ENCODE measurements at regions not wholly inside any gene's neighbourhood (a gene's known extent, or its start where the extent isn't known, plus 50 kb on each side); places are given as distances from the start of the nearest gene placed in this dataset.

DNA sequence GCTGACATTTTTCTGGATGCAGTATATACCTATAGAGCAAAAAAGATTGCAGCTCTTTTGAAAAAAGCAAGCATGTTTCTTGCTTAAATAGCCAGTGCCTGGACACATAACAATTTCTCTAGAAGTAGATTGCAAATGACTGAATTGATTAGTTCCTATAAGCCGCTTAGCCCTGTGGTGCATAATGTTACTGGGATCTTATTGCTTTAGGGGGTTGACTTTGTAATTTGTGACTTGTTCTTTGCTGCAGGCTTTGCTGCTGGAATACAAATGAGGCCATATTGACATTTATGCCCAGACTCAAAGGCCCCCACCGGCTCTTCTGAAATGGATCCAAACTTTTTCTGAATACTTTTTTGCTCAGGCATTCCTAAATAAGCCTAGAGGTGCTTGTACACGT is 182.6 kb downstream of the SH3BP4 start (continued):
- TF ChIP-seq BCL11A (IDR thresholded peaks at IDR 0.05; ENCODE audit: low read depth in 2 of 2, low read length in 2 of 2) (no peak), POLR2A (IDR thresholded peaks at IDR 0.05; ENCODE audit: control extremely low read depth in 1 of 2, low read depth in 2 of 2, low read length in 2 of 2) (no peak), SP4 (IDR thresholded peaks at IDR 0.05; ENCODE audit: low read length) (no peak), EZH2 (IDR thresholded peaks at IDR 0.05; ENCODE audit: low read depth, low read length, severe bottlenecking) (no peak), TAF7 (optimal IDR thresholded peaks at IDR 0.05; ENCODE audit: borderline replicate concordance, low read depth, low read length) (no peak)
